Pancreas (tissue), 10 donors: ENCODE measurements at regions not wholly inside any gene's neighbourhood (a gene's known extent, or its start where the extent isn't known, plus 50 kb on each side); places are given as distances from the start of the nearest gene placed in this dataset.

Experiments used
- ATAC-seq, 4 donors: fragments of 200-7000 bp; cut with Tn5 transposase; one replicate each; pipeline versions ENCODE4 v1.8.0 to v1.9.1; 2020; ENCODE audit warnings: mild to moderate bottlenecking in 4 of 4, moderate library complexity in 4 of 4
- DNase-seq, 6 donors: peaks; one replicate each; pipeline ENCODE4 v3.0.0-alpha.2; 2020
- FAIRE-seq: peaks from 2 replicates; lab custom pipeline; 2012; peaks lifted over from hg19 to GRCh38; lab: Jason Lieb, UNC
- H3K27ac ChIP-seq, 4 donors: fragments of 200-600 bp; sonication (generic); 1 replicate in 3 of 4; 2 replicates in 1 of 4; pipeline versions ENCODE4 v1.5.0 to v1.8.0; 2020
- H3K27me3 ChIP-seq, 4 donors: fragments of 200-600 bp; one replicate each; pipeline ENCODE4 v1.8.0; 2021
- H3K36me3 ChIP-seq, 3 donors: fragments of 200-600 bp; sonication (generic) in 1 of 3; one replicate each; pipeline versions ENCODE4 v1.5.0 to v1.8.0; 2020 to 2021
- H3K4me1 ChIP-seq, 3 donors: fragments of 200-600 bp; one replicate each; pipeline ENCODE4 v1.8.0; 2021
- H3K4me3 ChIP-seq, 4 donors: fragments of 200-600 bp; sonication (generic) in 2 of 4; one replicate each; pipeline versions ENCODE4 v1.5.0 to v1.8.0; 2020 to 2021
- H3K9me3 ChIP-seq, 4 donors: fragments of 200-600 bp; one replicate each; pipeline ENCODE4 v1.8.0; 2021
- WGBS, 2 donors: extraction: QIAGEN DNeasy Blood & Tissue Kit; methylation state at CpG; one replicate each; pipeline ENCODE4 v1.1.7; 2013; 5-methylcytosine and 5-hydroxymethylcytosine counted together
- intact Hi-C, 3 donors: fragments of 100-400 bp; cut with DNase I; formaldehyde crosslinking; loops; one replicate each; pipeline versions ENCODE4 v1.11.1 to v1.14.2; 2022
- TF ChIP-seq, protein P1 (sequence below), 4 donors: fragments of 200-600 bp; sonication (generic) in 3 of 4; IDR thresholded peaks; one replicate each; pipeline versions ENCODE4 v1.5.0 to v1.8.0; 2021; ENCODE audit warnings: antibody characterized with exemption in 4 of 4
- donor health status: healthy with polysubstance abuse.
- donor health status: DM: no; HTN: no; CAD: no; lungs with moderate emphysema.
- donor health status: DM: no; HTN: no; CAD: no.
- donor health status: control.
- donor health status: control.
- donor health status: Bipolar disorder and iron deficiency.
- donor health status: DM: yes; HTN: yes; CAD: no.
- donor health status: DM: no; HTN: no; CAD: no.
- donor health status: DM: no; HTN: no; CAD: no.
- donor health status: DM: yes; HTN: yes; CAD: no.

GRCh38 chr12:114752217-114752616 is 68.2 kb upstream of the TBX3 start:
- no peaks in the 10 kb centered on the region for H3K9me3 ChIP-seq
- no peak for FAIRE-seq
- no peak overlapping the region for H3K4me3 ChIP-seq
- H3K27ac ChIP-seq, result no peak overlapping the region
- intact Hi-C loops, result no loop called here
- ATAC-seq, result no peak
- no peak for DNase-seq
- 54 to 62% methylated on average over 8 of the region's 8 CpGs for WGBS, 2 donors
- H3K4me1 ChIP-seq, result no peaks in the 10 kb centered on the region
- no peaks in the 10 kb centered on the region for H3K36me3 ChIP-seq
- TF ChIP-seq, protein P1, sequence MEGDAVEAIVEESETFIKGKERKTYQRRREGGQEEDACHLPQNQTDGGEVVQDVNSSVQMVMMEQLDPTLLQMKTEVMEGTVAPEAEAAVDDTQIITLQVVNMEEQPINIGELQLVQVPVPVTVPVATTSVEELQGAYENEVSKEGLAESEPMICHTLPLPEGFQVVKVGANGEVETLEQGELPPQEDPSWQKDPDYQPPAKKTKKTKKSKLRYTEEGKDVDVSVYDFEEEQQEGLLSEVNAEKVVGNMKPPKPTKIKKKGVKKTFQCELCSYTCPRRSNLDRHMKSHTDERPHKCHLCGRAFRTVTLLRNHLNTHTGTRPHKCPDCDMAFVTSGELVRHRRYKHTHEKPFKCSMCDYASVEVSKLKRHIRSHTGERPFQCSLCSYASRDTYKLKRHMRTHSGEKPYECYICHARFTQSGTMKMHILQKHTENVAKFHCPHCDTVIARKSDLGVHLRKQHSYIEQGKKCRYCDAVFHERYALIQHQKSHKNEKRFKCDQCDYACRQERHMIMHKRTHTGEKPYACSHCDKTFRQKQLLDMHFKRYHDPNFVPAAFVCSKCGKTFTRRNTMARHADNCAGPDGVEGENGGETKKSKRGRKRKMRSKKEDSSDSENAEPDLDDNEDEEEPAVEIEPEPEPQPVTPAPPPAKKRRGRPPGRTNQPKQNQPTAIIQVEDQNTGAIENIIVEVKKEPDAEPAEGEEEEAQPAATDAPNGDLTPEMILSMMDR (IDR thresholded peaks at IDR 0.05), result no peak
- peaks cover 0 to 4% (median 0%) of the 10 kb centered on the region in 4 donors for H3K27me3 ChIP-seq

DNA sequence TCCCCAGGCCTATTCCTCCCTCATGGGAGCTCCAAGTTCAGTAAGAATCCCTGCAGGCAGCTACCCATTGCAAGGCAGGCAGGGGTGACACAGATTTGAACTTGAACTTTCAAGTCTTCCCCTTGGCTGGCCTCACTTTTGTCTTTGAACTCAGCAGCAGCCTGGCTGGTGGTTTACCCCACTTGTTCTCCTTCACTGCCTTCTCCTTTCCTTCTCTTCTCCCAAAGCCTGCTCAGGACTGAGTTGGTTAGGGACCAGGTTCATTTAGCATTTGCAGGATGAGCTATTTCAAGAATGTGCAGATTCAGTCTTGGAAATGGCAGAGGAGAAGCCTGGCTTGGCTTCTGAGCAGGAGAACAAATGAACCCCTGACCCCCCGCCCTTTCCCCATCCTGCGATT is 67.7 kb upstream of the TBX3 start:
- DNase-seq (no peak), FAIRE-seq (no peak), ATAC-seq (no peak)
- no peaks in the 10 kb centered on the region for H3K9me3 ChIP-seq
- intact Hi-C loops, result no loop called here
- H3K27me3 ChIP-seq, result peaks cover 0 to 4% (median 0%) of the 10 kb centered on the region in 4 donors
- H3K27ac ChIP-seq, result no peak overlapping the region
- H3K4me3 ChIP-seq, result no peak overlapping the region
- H3K36me3 ChIP-seq, result no peaks in the 10 kb centered on the region
- TF ChIP-seq, protein P1 (IDR thresholded peaks at IDR 0.05), result no peak
- 54 to 57% methylated on average over 2 of the region's 2 CpGs for WGBS, 2 donors
- no peaks in the 10 kb centered on the region for H3K4me1 ChIP-seq

- Histone ChIP-seq H3K4me3 (no peak overlapping the region), H3K4me1 (no peaks in the 10 kb centered on the region), H3K27ac (no peak overlapping the region), H3K36me3 (no peaks in the 10 kb centered on the region), H3K27me3 (peaks cover 0 to 4% (median 0%) of the 10 kb centered on the region in 4 donors), H3K9me3 (no peaks in the 10 kb centered on the region)
- ATAC-seq (no peak), FAIRE-seq (no peak), DNase-seq (no peak)
- TF ChIP-seq, protein P1 (IDR thresholded peaks at IDR 0.05), result no peak
- intact Hi-C loops, result no loop called here
- 70 to 76% methylated on average over 11 of the region's 11 CpGs for WGBS, 2 donors
These were observed 66.9 kb upstream of the TBX3 start for GRCh38 chr12:114750917-114751316.

- no peak for DNase-seq
- Histone ChIP-seq H3K9me3 (no peaks in the 10 kb centered on the region), H3K27ac (no peak overlapping the region), H3K4me3 (no peak overlapping the region), H3K27me3 (peaks cover 0 to 4% (median 0%) of the 10 kb centered on the region in 4 donors), H3K36me3 (no peaks in the 10 kb centered on the region), H3K4me1 (no peaks in the 10 kb centered on the region)
- no peak for ATAC-seq
- intact Hi-C loops, result no loop called here
- no peak for FAIRE-seq
- WGBS, 2 donors, result 50 to 54% methylated on average over 3 of the region's 3 CpGs
- TF ChIP-seq, protein P1 (IDR thresholded peaks at IDR 0.05), result no peak
These were observed 65.1 kb upstream of the TBX3 start for GRCh38 chr12:114749065-114749464.

DNA sequence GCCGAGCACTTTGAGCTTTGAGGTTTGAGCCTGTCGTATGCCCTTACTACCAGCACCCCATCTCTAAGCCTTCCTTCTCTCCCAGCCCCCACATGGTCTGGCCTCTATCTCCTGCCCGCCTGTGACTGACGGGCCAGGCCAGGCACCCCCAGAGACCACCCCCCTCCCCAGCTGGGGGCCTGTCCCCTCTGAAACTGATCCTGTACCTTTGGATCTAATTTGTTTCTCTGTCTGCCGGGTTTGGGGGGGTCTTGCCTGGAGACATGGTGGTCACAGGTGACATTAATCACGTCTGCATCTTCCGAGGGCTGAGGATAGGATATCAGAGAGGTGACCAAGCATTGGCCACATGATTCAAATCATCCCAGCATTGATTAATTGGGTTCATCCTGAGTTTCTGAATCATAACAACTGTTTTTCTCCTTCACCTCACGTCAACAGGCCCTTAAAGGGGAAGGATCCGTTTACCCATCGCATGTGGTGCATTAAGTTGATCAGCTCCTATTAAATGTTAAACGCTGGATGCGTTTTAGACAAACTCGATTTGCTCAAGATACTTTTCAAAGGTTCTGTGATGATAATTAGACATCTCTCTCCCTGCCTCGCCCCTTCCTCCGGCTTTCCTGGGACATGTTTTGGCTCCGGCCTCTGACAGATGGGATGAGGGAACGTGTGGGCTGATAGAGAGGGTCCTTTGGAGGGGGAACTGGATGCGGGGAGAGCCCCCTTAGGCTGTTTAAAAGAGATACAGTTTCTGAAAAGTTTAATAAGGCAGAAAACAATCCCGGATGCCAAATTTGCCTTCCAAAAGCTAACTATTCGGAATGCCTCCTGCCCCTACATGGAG is 63.3 kb upstream of the TBX3 start:
- H3K4me1 ChIP-seq, result no peaks in the 10 kb centered on the region
- intact Hi-C loops, result no loop called here
- no peaks in the 10 kb centered on the region for H3K36me3 ChIP-seq
- no peak overlapping the region for H3K4me3 ChIP-seq
- ATAC-seq (no peak), DNase-seq (no peak), FAIRE-seq (no peak)
- H3K27ac ChIP-seq, result no peak overlapping the region
- TF ChIP-seq, protein P1 (IDR thresholded peaks at IDR 0.05), result no peak
- no peaks in the 10 kb centered on the region for H3K9me3 ChIP-seq
- 54 to 58% methylated on average over 20 of the region's 20 CpGs for WGBS, 2 donors
- H3K27me3 ChIP-seq, result peaks cover 0 to 4% (median 0%) of the 10 kb centered on the region in 4 donors
